Endodermal cell (in vitro differentiated cells): ENCODE measurements at regions not wholly inside any gene's neighbourhood (a gene's known extent, or its start where the extent isn't known, plus 50 kb on each side); places are given as distances from the start of the nearest gene placed in this dataset.
A peak's percentile ranks its signal among the peaks of the same experiment; 100 is the strongest.

Experiments
- DNase-seq: peaks from one replicate; pipeline ENCODE4 v3.0.0-alpha.2; 2017
- H3K27ac ChIP-seq: 2 replicates; pipeline ENCODE4 v1.5.1; 2013; ENCODE audit warnings: mild to moderate bottlenecking, low read depth, low read length, moderate library complexity
- H3K27me3 ChIP-seq: 2 replicates; pipeline ENCODE4 v1.6.1; 2013; ENCODE audit warnings: mild to moderate bottlenecking, low read length, moderate library complexity; ENCODE audit not compliant: insufficient read depth, control insufficient read depth, poor library complexity, severe bottlenecking
- H3K36me3 ChIP-seq: 2 replicates; pipeline ENCODE4 v1.7.0; 2013; ENCODE audit warnings: mild to moderate bottlenecking, low read length, moderate library complexity; ENCODE audit not compliant: control insufficient read depth, insufficient read depth
- H3K4me1 ChIP-seq: one replicate; pipeline ENCODE4 v1.7.0; 2013; ENCODE audit warnings: low read length; ENCODE audit not compliant: control insufficient read depth, insufficient read depth
- H3K4me3 ChIP-seq: 2 replicates; pipeline ENCODE4 v1.5.1; 2013; ENCODE audit warnings: mild to moderate bottlenecking, low read length, moderate library complexity
- H3K9ac ChIP-seq: 2 replicates; pipeline ENCODE4 v1.6.1; 2013; ENCODE audit warnings: mild to moderate bottlenecking, low read length, moderate library complexity; ENCODE audit not compliant: poor library complexity, severe bottlenecking; ENCODE audit errors: extremely low read depth
- H3K9me3 ChIP-seq: 2 replicates; pipeline ENCODE4 v1.6.1; 2013; ENCODE audit warnings: mild to moderate bottlenecking, low read length, moderate library complexity; ENCODE audit not compliant: control insufficient read depth
- H3K27ac Mint-ChIP-seq: 2 replicates; pipeline ENCODE4 v1.8.0; 2020; ENCODE audit warnings: mixed read lengths
- H3K27me3 Mint-ChIP-seq: 2 replicates; pipeline ENCODE4 v1.8.0; 2021; ENCODE audit warnings: mild to moderate bottlenecking, mixed read lengths; ENCODE audit not compliant: insufficient read depth
- H3K36me3 Mint-ChIP-seq: 2 replicates; pipeline ENCODE4 v1.8.0; 2020; ENCODE audit warnings: low read depth, mixed read lengths
- H3K4me1 Mint-ChIP-seq: 2 replicates; pipeline ENCODE4 v1.8.0; 2020; ENCODE audit warnings: mixed read lengths
- H3K4me3 Mint-ChIP-seq: 2 replicates; pipeline ENCODE4 v1.8.0; 2020; ENCODE audit warnings: mild to moderate bottlenecking, moderate library complexity, mixed read lengths
- H3K9me3 Mint-ChIP-seq: 2 replicates; pipeline ENCODE4 v1.8.0; 2020; ENCODE audit warnings: mild to moderate bottlenecking, mixed read lengths
- WGBS, 2 experiments: methylation state at CpG; one replicate each; pipeline versions ENCODE4 v1.1.5 to v1.1.7; 2013; ENCODE audit warnings: missing lambda C conversion rate in 2 of 2, mixed read lengths in 1 of 2; ENCODE audit not compliant: insufficient coverage in 1 of 2, insufficient read length in 1 of 2; 5-methylcytosine and 5-hydroxymethylcytosine counted together
- TF ChIP-seq, protein P1 (sequence below): fragments of 200-600 bp; sonication (generic); conservative IDR thresholded peaks from 2 replicates; pipeline ENCODE4 v1.5.0; 2021; ENCODE audit warnings: antibody characterized with exemption, mild to moderate bottlenecking

GRCh38 chr6:22627644-22628043 lies 58.3 kb downstream of the HDGFL1 start:
- H3K9ac ChIP-seq, result no peak overlapping the region
- H3K4me1 Mint-ChIP-seq, result peaks cover 11% of the 10 kb centered on the region
- H3K36me3 ChIP-seq, result no peaks in the 10 kb centered on the region
- no peaks in the 10 kb centered on the region for H3K27me3 Mint-ChIP-seq
- peaks cover 5% of the 10 kb centered on the region for H3K9me3 Mint-ChIP-seq
- TF ChIP-seq, protein P1, sequence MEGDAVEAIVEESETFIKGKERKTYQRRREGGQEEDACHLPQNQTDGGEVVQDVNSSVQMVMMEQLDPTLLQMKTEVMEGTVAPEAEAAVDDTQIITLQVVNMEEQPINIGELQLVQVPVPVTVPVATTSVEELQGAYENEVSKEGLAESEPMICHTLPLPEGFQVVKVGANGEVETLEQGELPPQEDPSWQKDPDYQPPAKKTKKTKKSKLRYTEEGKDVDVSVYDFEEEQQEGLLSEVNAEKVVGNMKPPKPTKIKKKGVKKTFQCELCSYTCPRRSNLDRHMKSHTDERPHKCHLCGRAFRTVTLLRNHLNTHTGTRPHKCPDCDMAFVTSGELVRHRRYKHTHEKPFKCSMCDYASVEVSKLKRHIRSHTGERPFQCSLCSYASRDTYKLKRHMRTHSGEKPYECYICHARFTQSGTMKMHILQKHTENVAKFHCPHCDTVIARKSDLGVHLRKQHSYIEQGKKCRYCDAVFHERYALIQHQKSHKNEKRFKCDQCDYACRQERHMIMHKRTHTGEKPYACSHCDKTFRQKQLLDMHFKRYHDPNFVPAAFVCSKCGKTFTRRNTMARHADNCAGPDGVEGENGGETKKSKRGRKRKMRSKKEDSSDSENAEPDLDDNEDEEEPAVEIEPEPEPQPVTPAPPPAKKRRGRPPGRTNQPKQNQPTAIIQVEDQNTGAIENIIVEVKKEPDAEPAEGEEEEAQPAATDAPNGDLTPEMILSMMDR, result no peak
- peaks cover 8% of the 10 kb centered on the region for H3K4me1 ChIP-seq
- H3K4me3 Mint-ChIP-seq, result no peak overlapping the region
- no peak overlapping the region for H3K27ac ChIP-seq
- no peaks in the 10 kb centered on the region for H3K36me3 Mint-ChIP-seq
- H3K27ac Mint-ChIP-seq, result no peak overlapping the region
- WGBS, 2 experiments, result 93 to 100% methylated on average over 1 to 2 of the region's 2 CpGs
- H3K9me3 ChIP-seq, result no peaks in the 10 kb centered on the region
- no peaks in the 10 kb centered on the region for H3K27me3 ChIP-seq
- H3K4me3 ChIP-seq, result no peak overlapping the region
- no peak for DNase-seq

DNA sequence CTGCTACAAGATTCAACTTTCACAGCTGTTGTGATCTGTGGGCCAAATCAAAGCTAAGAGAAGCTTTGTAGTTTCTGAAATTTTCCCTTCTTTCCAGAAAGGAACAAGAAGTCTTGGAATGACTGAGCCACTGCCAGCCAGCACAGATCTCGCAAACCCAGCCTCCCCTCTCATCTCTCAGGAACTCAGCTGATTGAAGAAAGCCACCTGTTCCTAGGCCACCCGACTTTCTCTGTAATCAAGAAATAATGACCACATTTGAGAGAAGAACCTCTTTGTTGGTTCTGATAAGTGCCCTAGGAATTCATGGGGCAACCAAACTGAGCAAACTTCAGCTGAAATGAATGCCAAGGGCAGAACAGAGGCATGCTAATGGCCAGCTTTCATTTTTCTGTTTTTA lies 61.7 kb downstream of the HDGFL1 start:
- Mint-ChIP-seq H3K9me3 (peaks cover 5% of the 10 kb centered on the region), H3K4me1 (peaks cover 16% of the 10 kb centered on the region), H3K4me3 (no peak overlapping the region), H3K27me3 (no peaks in the 10 kb centered on the region), H3K27ac (peak overlapping the region; percentile 40), H3K36me3 (no peaks in the 10 kb centered on the region)
- H3K9me3 ChIP-seq, result no peaks in the 10 kb centered on the region
- TF ChIP-seq, protein P1, result no peak
- no peak for DNase-seq
- H3K4me1 ChIP-seq, result peaks cover 12% of the 10 kb centered on the region
- H3K36me3 ChIP-seq, result no peaks in the 10 kb centered on the region
- peak overlapping the region; percentile 47 for H3K27ac ChIP-seq
- no peak overlapping the region for H3K4me3 ChIP-seq
- WGBS, 2 experiments, result 91% methylated on average over 2 of the region's 2 CpGs; no CpG with 5 or more reads in 1 of the 2 experiments
- no peaks in the 10 kb centered on the region for H3K27me3 ChIP-seq
- H3K9ac ChIP-seq, result no peak overlapping the region

DNA sequence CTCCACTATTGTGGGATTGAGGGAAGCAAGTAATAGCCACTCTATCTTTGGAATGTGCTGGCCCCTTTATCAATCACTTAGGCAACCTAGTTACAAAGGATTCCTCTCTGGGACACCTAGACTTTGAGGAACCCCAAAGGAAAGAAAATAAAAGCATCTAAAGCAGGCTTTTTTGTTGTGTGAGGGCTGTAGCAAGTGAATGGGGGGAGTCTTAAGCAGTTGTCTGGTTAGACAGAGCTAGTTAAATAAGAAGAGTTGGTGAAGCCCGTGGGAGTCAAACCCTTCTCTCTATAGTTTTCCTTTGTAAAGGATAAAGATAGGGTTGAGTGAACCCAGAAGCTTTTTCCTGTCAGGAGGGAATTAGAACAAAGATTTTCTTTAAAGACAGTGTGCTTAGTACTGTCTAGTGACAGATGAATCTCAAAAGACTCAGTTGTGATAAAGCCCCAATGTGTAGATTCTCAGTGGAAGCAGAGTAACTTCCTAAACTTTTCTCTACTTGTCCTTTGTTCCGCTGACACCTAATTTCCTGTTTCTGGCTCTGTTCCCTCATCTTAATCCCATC lies 63.3 kb downstream of the HDGFL1 start:
- peaks cover 2% of the 10 kb centered on the region for H3K9me3 Mint-ChIP-seq
- H3K4me3 Mint-ChIP-seq, result no peak overlapping the region
- DNase-seq, result no peak

More for the DNA sequence above, 63.3 kb downstream of the HDGFL1 start:
- Histone ChIP-seq H3K27ac (peak overlapping the region; percentile 68), H3K9me3 (no peaks in the 10 kb centered on the region), H3K9ac (peak overlapping the region; percentile 23), H3K4me3 (peak overlapping the region; percentile 58), H3K4me1 (peaks cover 12% of the 10 kb centered on the region), H3K27me3 (no peaks in the 10 kb centered on the region), H3K36me3 (no peaks in the 10 kb centered on the region)
- peaks cover 16% of the 10 kb centered on the region for H3K4me1 Mint-ChIP-seq
- TF ChIP-seq, protein P1, result no peak
- 17 to 87% methylated on average over 1 to 2 of the region's 2 CpGs for WGBS, 2 experiments
- no peaks in the 10 kb centered on the region for H3K27me3 Mint-ChIP-seq
- no peaks in the 10 kb centered on the region for H3K36me3 Mint-ChIP-seq
- peak overlapping the region; percentile 67 for H3K27ac Mint-ChIP-seq
